Prostate gland (tissue), 2 donors: ENCODE measurements at regions not wholly inside any gene's neighbourhood (a gene's known extent, or its start where the extent isn't known, plus 50 kb on each side); places are given as distances from the start of the nearest gene placed in this dataset.

Experiments
- POLR2AphosphoS5 ChIP-seq: sonication (generic); formaldehyde crosslinking; IDR thresholded peaks from one replicate; pipeline ENCODE4 v1.6.1; 2017; ENCODE audit warnings: antibody characterized with exemption
- TF ChIP-seq, protein P1 (sequence below), 4 experiments: fragments of 200-600 bp in 2 of 4; fragments of 450-650 bp in 2 of 4; sonication (generic) in 2 of 4; IDR thresholded peaks; 1 replicate in 3 of 4; 2 replicates in 1 of 4; pipeline ENCODE4 v1.5.1; 2016 to 2019; ENCODE audit warnings: antibody characterized with exemption in 4 of 4, mild to moderate bottlenecking in 2 of 4, moderate library complexity in 2 of 4

DNA sequence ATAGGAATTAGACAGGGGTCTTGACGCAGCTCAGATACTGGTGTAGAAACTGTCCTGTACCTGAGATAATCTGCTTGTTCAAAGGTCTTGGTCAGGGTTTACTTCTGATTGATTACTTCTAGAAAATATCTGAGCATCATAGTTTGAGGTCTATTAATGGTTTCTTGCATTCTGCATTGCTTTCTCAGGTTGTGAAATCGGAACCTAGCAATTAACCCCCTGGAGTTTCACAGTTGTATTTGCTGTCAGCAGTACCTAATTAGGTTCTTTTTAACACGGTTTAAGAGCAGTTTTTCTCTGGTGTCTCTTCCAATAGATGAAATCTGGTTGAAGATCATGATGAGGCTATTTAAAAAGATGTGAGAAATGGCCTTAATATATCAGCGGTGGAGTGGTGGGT is 428.6 kb upstream of the SYT4 start:
- TF ChIP-seq, protein P1, sequence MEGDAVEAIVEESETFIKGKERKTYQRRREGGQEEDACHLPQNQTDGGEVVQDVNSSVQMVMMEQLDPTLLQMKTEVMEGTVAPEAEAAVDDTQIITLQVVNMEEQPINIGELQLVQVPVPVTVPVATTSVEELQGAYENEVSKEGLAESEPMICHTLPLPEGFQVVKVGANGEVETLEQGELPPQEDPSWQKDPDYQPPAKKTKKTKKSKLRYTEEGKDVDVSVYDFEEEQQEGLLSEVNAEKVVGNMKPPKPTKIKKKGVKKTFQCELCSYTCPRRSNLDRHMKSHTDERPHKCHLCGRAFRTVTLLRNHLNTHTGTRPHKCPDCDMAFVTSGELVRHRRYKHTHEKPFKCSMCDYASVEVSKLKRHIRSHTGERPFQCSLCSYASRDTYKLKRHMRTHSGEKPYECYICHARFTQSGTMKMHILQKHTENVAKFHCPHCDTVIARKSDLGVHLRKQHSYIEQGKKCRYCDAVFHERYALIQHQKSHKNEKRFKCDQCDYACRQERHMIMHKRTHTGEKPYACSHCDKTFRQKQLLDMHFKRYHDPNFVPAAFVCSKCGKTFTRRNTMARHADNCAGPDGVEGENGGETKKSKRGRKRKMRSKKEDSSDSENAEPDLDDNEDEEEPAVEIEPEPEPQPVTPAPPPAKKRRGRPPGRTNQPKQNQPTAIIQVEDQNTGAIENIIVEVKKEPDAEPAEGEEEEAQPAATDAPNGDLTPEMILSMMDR (IDR thresholded peaks at IDR 0.05): no peak
- no peak for TF ChIP-seq POLR2AphosphoS5
